SU-DHL-6 (cell line): ENCODE measurements at regions not wholly inside any gene's neighbourhood (a gene's known extent, or its start where the extent isn't known, plus 50 kb on each side); places are given as distances from the start of the nearest gene placed in this dataset.
"Not testable (repeated sequence)": the region's sequence is repeated elsewhere in the genome, so short reads cannot be mapped to it uniquely, and the experiment has no call there.

ENCODE experiments used
- H2AFZ ChIP-seq: fragments of 200-600 bp; sonication (generic); 2 replicates; pipeline ENCODE4 v1.6.1; 2014; ENCODE audit warnings: low read depth, mild to moderate bottlenecking, moderate library complexity, mixed read lengths, antibody characterized with exemption, low read length; ENCODE audit not compliant: severe bottlenecking
- H3F3A ChIP-seq: fragments of 200-600 bp; shearing (Covaris generic); 2 replicates; pipeline ENCODE4 v1.6.0; 2016; ENCODE audit warnings: antibody characterized with exemption, mild to moderate bottlenecking; ENCODE audit not compliant: insufficient read depth
- H3K27ac ChIP-seq: fragments of 200-600 bp; sonication (generic); 2 replicates; pipeline ENCODE4 v1.5.1; 2016; ENCODE audit warnings: low read depth, mild to moderate bottlenecking, low read length, moderate library complexity, mixed read lengths
- H3K27me3 ChIP-seq: fragments of 200-600 bp; sonication (generic), shearing (Covaris generic); 2 replicates; pipeline ENCODE4 v1.6.0; 2014; ENCODE audit warnings: mild to moderate bottlenecking, low read length
- H3K36me3 ChIP-seq: fragments of 200-600 bp; sonication (generic); 2 replicates; pipeline ENCODE4 v1.6.1; 2014; ENCODE audit warnings: mild to moderate bottlenecking, low read length, mixed read lengths
- H3K4me2 ChIP-seq: fragments of 300-600, 200-600 bp; shearing (Covaris generic), sonication (generic); 2 replicates; pipeline ENCODE4 v1.6.0; 2014; ENCODE audit warnings: low read length, low read depth, mild to moderate bottlenecking; ENCODE audit not compliant: poor library complexity, severe bottlenecking
- H3K4me3 ChIP-seq: fragments of 200-600 bp; sonication (generic); 2 replicates; pipeline ENCODE4 v1.5.1; 2014; ENCODE audit warnings: antibody characterized with exemption, low read length, mild to moderate bottlenecking, mixed read lengths; ENCODE audit not compliant: insufficient read depth, poor library complexity, severe bottlenecking
- H3K79me2 ChIP-seq: fragments of 200-600 bp; sonication (generic); 2 replicates; pipeline ENCODE4 v1.6.1; 2014; ENCODE audit warnings: mild to moderate bottlenecking, low read length, moderate library complexity; ENCODE audit not compliant: insufficient read depth
- H3K9ac ChIP-seq: fragments of 200-600 bp; sonication (generic); 2 replicates; pipeline ENCODE4 v1.7.0; 2014; ENCODE audit warnings: mild to moderate bottlenecking, low read length
- H3K9me2 ChIP-seq: fragments of 200-600 bp; sonication (generic); replicated peaks from 2 replicates; pipeline ENCODE4 v1.6.1; 2014; ENCODE audit warnings: low read length; ENCODE audit not compliant: insufficient read depth
- H3K9me3 ChIP-seq: fragments of 200-600 bp; sonication (generic); 2 replicates; pipeline ENCODE4 v1.6.1; 2014; ENCODE audit warnings: low read length, mixed read lengths; ENCODE audit not compliant: insufficient read depth
- H4K20me1 ChIP-seq: fragments of 200-600 bp; sonication (generic); 2 replicates; pipeline ENCODE4 v1.6.1; 2014; ENCODE audit warnings: low read depth, mild to moderate bottlenecking, antibody characterized with exemption, low read length, moderate library complexity, mixed read lengths
- CTCF ChIP-seq: fragments of 200-600 bp; sonication (generic); IDR thresholded peaks from one replicate; pipeline ENCODE4 v1.5.1; 2017; ENCODE audit warnings: antibody characterized with exemption, mild to moderate bottlenecking, low read length, moderate library complexity; ENCODE audit not compliant: insufficient read depth, poor library complexity, severe bottlenecking
- EZH2phosphoT487 ChIP-seq: fragments of 200-600 bp; sonication (generic), shearing (Covaris generic); conservative IDR thresholded peaks from 2 replicates; pipeline ENCODE4 v1.6.1; 2018; ENCODE audit warnings: mild to moderate bottlenecking, antibody characterized with exemption, low read length, moderate library complexity, mixed read lengths

DNA sequence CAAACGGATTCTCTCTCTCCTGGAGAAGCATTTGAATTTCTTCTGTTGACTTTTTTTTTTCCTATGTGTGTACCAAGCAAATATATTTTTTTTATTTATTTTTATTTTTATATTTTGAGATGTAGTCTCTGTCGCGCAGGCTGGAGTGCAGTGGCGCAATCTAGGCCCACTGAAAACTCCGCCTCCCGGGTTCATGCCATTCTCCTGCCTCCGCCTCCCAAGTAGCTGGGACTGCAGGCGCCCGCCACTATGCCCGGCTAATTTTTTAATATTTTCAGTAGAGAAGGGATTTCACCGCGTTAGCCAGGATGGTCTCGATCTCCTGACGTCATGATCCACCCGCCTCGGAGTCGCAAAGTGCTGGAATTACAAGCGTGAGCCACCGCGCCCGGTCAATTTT, 549.5 kb upstream of the GNPDA2 start:
- no peak overlapping the region for H3K4me3 ChIP-seq
- no peaks in the 10 kb centered on the region for H3K9me2 ChIP-seq
- H3K79me2 ChIP-seq: no peaks in the 10 kb centered on the region
- H3K9ac ChIP-seq: no peak overlapping the region
- no peaks in the 10 kb centered on the region for H3K36me3 ChIP-seq
- H4K20me1 ChIP-seq: no peaks in the 10 kb centered on the region
- H3K27me3 ChIP-seq: no peaks in the 10 kb centered on the region
- no peak overlapping the region for H3K27ac ChIP-seq
- no peak for TF ChIP-seq CTCF
- TF ChIP-seq EZH2phosphoT487: no peak
- H3F3A ChIP-seq: no peaks in the 10 kb centered on the region
- no peak overlapping the region for H3K4me2 ChIP-seq
- H3K9me3 ChIP-seq: no peaks in the 10 kb centered on the region
- H2AFZ ChIP-seq: no peak overlapping the region

GRCh38 chr4:45248106-45248505, 521.8 kb upstream of the GNPDA2 start:
- not testable (repeated sequence) for H3K27me3 ChIP-seq, H3K9me2 ChIP-seq, H3F3A ChIP-seq, H3K27ac ChIP-seq, H3K9ac ChIP-seq, H4K20me1 ChIP-seq, H2AFZ ChIP-seq, H3K4me3 ChIP-seq, H3K79me2 ChIP-seq, H3K36me3 ChIP-seq, H3K9me3 ChIP-seq, H3K4me2 ChIP-seq

DNA sequence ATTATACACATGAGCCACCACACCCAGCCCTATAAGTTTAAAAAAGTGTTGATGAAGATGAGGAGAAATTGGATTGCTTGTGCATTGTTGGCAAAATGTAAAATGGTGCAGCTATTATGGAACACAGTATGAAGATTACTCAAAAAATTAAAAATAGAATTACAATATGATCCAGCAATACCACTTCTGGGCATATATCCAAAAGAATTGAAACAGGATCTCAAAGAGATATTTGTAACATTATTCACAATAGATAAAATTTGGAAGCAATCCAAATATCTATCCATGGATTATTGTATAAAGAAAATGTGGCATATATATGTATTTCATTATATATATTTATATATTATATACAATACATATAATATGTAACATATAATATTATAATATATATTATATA, 515.6 kb upstream of the GNPDA2 start:
- no peak overlapping the region for H3K9ac ChIP-seq
- TF ChIP-seq EZH2phosphoT487 (no peak), CTCF (no peak)

DNA sequence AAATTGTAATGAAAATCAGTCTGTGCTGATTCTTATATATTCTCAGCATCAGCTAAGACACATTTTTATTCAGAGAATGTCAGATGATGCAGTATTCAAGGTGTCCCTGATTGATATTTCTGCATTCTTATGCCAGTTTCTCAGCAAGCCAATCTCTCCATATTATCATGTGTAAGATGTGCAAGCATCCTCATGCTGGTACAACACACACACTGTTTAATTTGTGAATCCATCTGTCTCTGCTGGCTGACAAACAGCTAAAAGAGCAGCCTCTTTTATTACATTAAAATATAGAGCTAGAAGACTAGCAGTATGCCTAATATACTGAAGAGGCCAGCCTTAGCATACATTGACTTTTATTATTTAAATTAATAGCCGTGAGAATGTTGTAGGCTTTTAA, 502.9 kb upstream of the GNPDA2 start:
- H3K27ac ChIP-seq: no peak overlapping the region
- H3K27me3 ChIP-seq: no peaks in the 10 kb centered on the region
- no peaks in the 10 kb centered on the region for H3K9me2 ChIP-seq
- no peak overlapping the region for H3K9ac ChIP-seq
- H2AFZ ChIP-seq: no peak overlapping the region
- H3F3A ChIP-seq: no peaks in the 10 kb centered on the region
- TF ChIP-seq EZH2phosphoT487 (no peak), CTCF (no peak)
- 0 out of 2 replicates have a peak, but pooled peaks cover 2% of the 10 kb centered on the region for H3K36me3 ChIP-seq
- H4K20me1 ChIP-seq: no peaks in the 10 kb centered on the region
- no peaks in the 10 kb centered on the region for H3K79me2 ChIP-seq
- H3K4me3 ChIP-seq: no peak overlapping the region
- no peaks in the 10 kb centered on the region for H3K9me3 ChIP-seq
- no peak overlapping the region for H3K4me2 ChIP-seq

More for the DNA sequence above, 515.6 kb upstream of the GNPDA2 start:
- Histone ChIP-seq H2AFZ (no peak overlapping the region), H3K79me2 (no peaks in the 10 kb centered on the region), H3K9me2 (no peaks in the 10 kb centered on the region), H3K27ac (no peak overlapping the region), H4K20me1 (no peaks in the 10 kb centered on the region), H3K9me3 (no peaks in the 10 kb centered on the region), H3K4me3 (no peak overlapping the region), H3K36me3 (no peaks in the 10 kb centered on the region), H3F3A (no peaks in the 10 kb centered on the region), H3K4me2 (no peak overlapping the region), H3K27me3 (no peaks in the 10 kb centered on the region)
